H1 (cell line): ENCODE measurements at regions not wholly inside any gene's neighbourhood (a gene's known extent, or its start where the extent isn't known, plus 50 kb on each side); places are given as distances from the start of the nearest gene placed in this dataset.

Experiments used
- CHD7 ChIP-seq: fragments of 300-600 bp; sonication (generic); IDR thresholded peaks from 2 replicates; pipeline ENCODE4 v1.7.1; 2012; ENCODE audit warnings: low read length, moderate library complexity, mild to moderate bottlenecking, inconsistent platforms; ENCODE audit not compliant: insufficient replicate concordance
- RBBP5 ChIP-seq: IDR thresholded peaks from 2 replicates; pipeline ENCODE4 v1.7.1; 2012; ENCODE audit warnings: low read depth, mild to moderate bottlenecking, inconsistent platforms, low read length, moderate library complexity, borderline replicate concordance
- TAF1 ChIP-seq: IDR thresholded peaks from 2 replicates; pipeline ENCODE4 v1.6.1; 2011; ENCODE audit warnings: mild to moderate bottlenecking, low read depth, low read length
- TAF7 ChIP-seq: optimal IDR thresholded peaks from 2 replicates; pipeline ENCODE3; 2011; ENCODE audit warnings: low read depth, mild to moderate bottlenecking, inconsistent platforms, low read length, moderate library complexity, borderline replicate concordance

GRCh38 chr5:93055561-93055960 lies 525.5 kb downstream of the NR2F1-AS1 start (continued):
- TF ChIP-seq CHD7 (no peak), RBBP5 (no peak), TAF1 (no peak), TAF7 (no peak)
